Neural progenitor cell (in vitro differentiated cells): ENCODE measurements at regions not wholly inside any gene's neighbourhood (a gene's known extent, or its start where the extent isn't known, plus 50 kb on each side); places are given as distances from the start of the nearest gene placed in this dataset.
A peak's percentile ranks its signal among the peaks of the same experiment; 100 is the strongest.

Experiments used
- DNase-seq: peaks from one replicate; pipeline ENCODE4 v3.0.0-alpha.2; 2016; ENCODE audit warnings: low spot score
- H2AFZ ChIP-seq: fragments of 200-600 bp; sonication (generic); replicated peaks from 2 replicates; pipeline ENCODE4 v1.6.1; 2016; ENCODE audit warnings: antibody characterized with exemption
- H3F3A ChIP-seq: fragments of 200-600 bp; sonication (generic); 2 replicates; pipeline ENCODE4 v1.6.1; 2016; ENCODE audit warnings: antibody characterized with exemption, low read depth
- H3K27ac ChIP-seq: fragments of 200-600 bp; sonication (generic); 2 replicates; pipeline ENCODE4 v1.5.1; 2016; ENCODE audit warnings: mild to moderate bottlenecking
- H3K27me3 ChIP-seq: fragments of 200-600 bp; sonication (generic); 2 replicates; pipeline ENCODE4 v1.6.1; 2016; ENCODE audit warnings: mild to moderate bottlenecking, moderate library complexity
- H3K36me3 ChIP-seq: fragments of 200-600 bp; sonication (generic); 2 replicates; pipeline ENCODE4 v1.5.1; 2016
- H3K4me1 ChIP-seq: fragments of 200-600 bp; sonication (generic); 2 replicates; pipeline ENCODE4 v1.6.1; 2016; ENCODE audit warnings: mixed run types
- H3K4me2 ChIP-seq: fragments of 200-600 bp; sonication (generic); 2 replicates; pipeline ENCODE4 v1.6.1; 2016
- H3K4me3 ChIP-seq: fragments of 200-600 bp; sonication (generic); 2 replicates; pipeline ENCODE4 v1.5.1; 2016
- H3K79me2 ChIP-seq: fragments of 200-600 bp; sonication (generic); 2 replicates; pipeline ENCODE4 v1.6.1; 2016; ENCODE audit warnings: low read depth
- H3K9ac ChIP-seq: fragments of 200-600 bp; sonication (generic); 2 replicates; pipeline ENCODE4 v1.6.1; 2016
- H3K9me3 ChIP-seq: fragments of 200-600 bp; sonication (generic); 2 replicates; pipeline ENCODE4 v1.5.1; 2016; ENCODE audit warnings: low read depth
- H4K20me1 ChIP-seq: fragments of 200-600 bp; sonication (generic); 2 replicates; pipeline ENCODE4 v1.6.1; 2016; ENCODE audit warnings: low read depth
- H3K27ac Mint-ChIP-seq: 3 replicates; pipeline ENCODE4 v1.8.0; 2021; ENCODE audit warnings: mixed read lengths
- H3K27me3 Mint-ChIP-seq: 2 replicates; pipeline ENCODE4 v1.8.0; 2022; ENCODE audit warnings: low read depth, mild to moderate bottlenecking, inconsistent platforms, moderate library complexity, mixed read lengths; ENCODE audit not compliant: insufficient read depth
- H3K36me3 Mint-ChIP-seq: 3 replicates; pipeline ENCODE4 v1.8.0; 2021; ENCODE audit warnings: mixed read lengths
- H3K4me1 Mint-ChIP-seq: 3 replicates; pipeline ENCODE4 v1.8.0; 2021; ENCODE audit warnings: mixed read lengths
- H3K4me3 Mint-ChIP-seq: 3 replicates; pipeline ENCODE4 v1.8.0; 2021; ENCODE audit warnings: mild to moderate bottlenecking, moderate library complexity, mixed read lengths
- H3K9me3 Mint-ChIP-seq: 3 replicates; pipeline ENCODE4 v1.8.0; 2020; ENCODE audit warnings: mixed read lengths
- EZH2 ChIP-seq: fragments of 200-600 bp; sonication (generic); IDR thresholded peaks from 2 replicates; pipeline ENCODE4 v1.6.1; 2017; ENCODE audit warnings: antibody characterized with exemption, mild to moderate bottlenecking, moderate library complexity
- EZH2phosphoT487 ChIP-seq: fragments of 200-600 bp; sonication (generic); IDR thresholded peaks from 2 replicates; pipeline ENCODE4 v1.6.1; 2017; ENCODE audit warnings: antibody characterized with exemption
- TF ChIP-seq, protein P1 (sequence below): fragments of 200-600 bp; sonication (generic); IDR thresholded peaks from 2 replicates; pipeline ENCODE4 v1.5.1; 2017; ENCODE audit warnings: antibody characterized with exemption, mild to moderate bottlenecking

DNA sequence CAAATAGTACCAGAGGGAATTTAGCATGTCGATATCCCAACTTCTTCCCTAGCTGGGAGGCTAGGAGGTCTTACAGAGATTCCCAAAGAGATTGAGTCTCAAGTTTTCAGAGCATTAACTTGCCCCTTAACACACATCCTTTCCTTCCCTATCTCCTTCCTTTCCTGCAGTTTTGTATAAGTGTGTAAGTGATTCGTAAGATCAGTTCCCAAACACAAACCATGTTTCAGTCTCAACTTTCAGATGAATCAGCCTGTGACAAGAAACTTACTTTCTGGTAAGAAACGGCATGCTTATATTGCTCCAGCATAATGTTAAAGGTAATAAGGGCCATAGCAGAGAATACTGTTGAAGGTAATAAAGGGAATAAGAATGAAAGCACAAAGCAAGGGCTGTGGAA lies 472.2 kb downstream of the LIG4 start:
- H3K9me3 Mint-ChIP-seq, result no peaks in the 10 kb centered on the region
- Histone ChIP-seq H3K4me3 (no peak overlapping the region), H3K4me1 (peaks cover 6% of the 10 kb centered on the region), H4K20me1 (no peaks in the 10 kb centered on the region), H3K27me3 (no peaks in the 10 kb centered on the region), H3K79me2 (no peaks in the 10 kb centered on the region), H3K27ac (no peak overlapping the region), H3K4me2 (no peak overlapping the region), H2AFZ (no peak overlapping the region), H3F3A (no peaks in the 10 kb centered on the region), H3K9ac (no peak overlapping the region), H3K9me3 (no peaks in the 10 kb centered on the region), H3K36me3 (no peaks in the 10 kb centered on the region)
- peaks cover 2% of the 10 kb centered on the region for H3K27me3 Mint-ChIP-seq
- TF ChIP-seq EZH2 (no peak), EZH2phosphoT487 (no peak)
- TF ChIP-seq, protein P1, sequence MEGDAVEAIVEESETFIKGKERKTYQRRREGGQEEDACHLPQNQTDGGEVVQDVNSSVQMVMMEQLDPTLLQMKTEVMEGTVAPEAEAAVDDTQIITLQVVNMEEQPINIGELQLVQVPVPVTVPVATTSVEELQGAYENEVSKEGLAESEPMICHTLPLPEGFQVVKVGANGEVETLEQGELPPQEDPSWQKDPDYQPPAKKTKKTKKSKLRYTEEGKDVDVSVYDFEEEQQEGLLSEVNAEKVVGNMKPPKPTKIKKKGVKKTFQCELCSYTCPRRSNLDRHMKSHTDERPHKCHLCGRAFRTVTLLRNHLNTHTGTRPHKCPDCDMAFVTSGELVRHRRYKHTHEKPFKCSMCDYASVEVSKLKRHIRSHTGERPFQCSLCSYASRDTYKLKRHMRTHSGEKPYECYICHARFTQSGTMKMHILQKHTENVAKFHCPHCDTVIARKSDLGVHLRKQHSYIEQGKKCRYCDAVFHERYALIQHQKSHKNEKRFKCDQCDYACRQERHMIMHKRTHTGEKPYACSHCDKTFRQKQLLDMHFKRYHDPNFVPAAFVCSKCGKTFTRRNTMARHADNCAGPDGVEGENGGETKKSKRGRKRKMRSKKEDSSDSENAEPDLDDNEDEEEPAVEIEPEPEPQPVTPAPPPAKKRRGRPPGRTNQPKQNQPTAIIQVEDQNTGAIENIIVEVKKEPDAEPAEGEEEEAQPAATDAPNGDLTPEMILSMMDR, result no peak
- no peaks in the 10 kb centered on the region for H3K36me3 Mint-ChIP-seq
- H3K27ac Mint-ChIP-seq, result no peak overlapping the region
- H3K4me1 Mint-ChIP-seq, result peaks cover 6% of the 10 kb centered on the region
- DNase-seq, result no peak
- no peak overlapping the region for H3K4me3 Mint-ChIP-seq

DNA sequence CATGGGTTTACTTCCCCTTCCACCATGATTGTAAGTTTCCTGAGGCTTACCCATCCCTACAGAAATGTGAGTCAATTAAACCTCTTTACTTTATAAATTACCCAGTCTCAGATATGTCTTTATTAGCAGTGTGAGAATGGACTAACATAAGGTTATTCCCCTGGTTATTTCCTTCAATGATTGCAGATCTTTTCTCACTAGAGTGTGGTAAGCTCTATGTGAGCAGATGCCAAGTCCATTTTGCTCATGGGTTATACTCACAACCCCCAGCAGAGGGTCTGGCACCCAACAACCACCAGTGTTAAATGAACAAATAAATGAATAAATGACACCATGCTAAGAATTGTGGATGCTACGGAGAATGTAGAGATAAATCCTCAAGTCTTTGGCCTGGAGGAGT lies 472.8 kb downstream of the LIG4 start:
- Mint-ChIP-seq H3K4me1 (peaks cover 6% of the 10 kb centered on the region), H3K9me3 (no peaks in the 10 kb centered on the region), H3K27me3 (peaks cover 2% of the 10 kb centered on the region), H3K36me3 (no peaks in the 10 kb centered on the region), H3K27ac (no peak overlapping the region), H3K4me3 (no peak overlapping the region)
- H2AFZ ChIP-seq, result no peak overlapping the region
- H4K20me1 ChIP-seq, result no peaks in the 10 kb centered on the region
- H3K4me1 ChIP-seq, result peaks cover 6% of the 10 kb centered on the region
- no peak overlapping the region for H3K4me2 ChIP-seq
- TF ChIP-seq EZH2phosphoT487 (no peak), EZH2 (no peak)
- TF ChIP-seq, protein P1, result peak; percentile 6
- no peaks in the 10 kb centered on the region for H3K9me3 ChIP-seq
- no peak overlapping the region for H3K4me3 ChIP-seq
- H3K9ac ChIP-seq, result no peak overlapping the region
- no peak for DNase-seq
- H3K27me3 ChIP-seq, result no peaks in the 10 kb centered on the region
- no peaks in the 10 kb centered on the region for H3F3A ChIP-seq
- H3K79me2 ChIP-seq, result no peaks in the 10 kb centered on the region
- H3K27ac ChIP-seq, result no peak overlapping the region
- no peaks in the 10 kb centered on the region for H3K36me3 ChIP-seq

DNA sequence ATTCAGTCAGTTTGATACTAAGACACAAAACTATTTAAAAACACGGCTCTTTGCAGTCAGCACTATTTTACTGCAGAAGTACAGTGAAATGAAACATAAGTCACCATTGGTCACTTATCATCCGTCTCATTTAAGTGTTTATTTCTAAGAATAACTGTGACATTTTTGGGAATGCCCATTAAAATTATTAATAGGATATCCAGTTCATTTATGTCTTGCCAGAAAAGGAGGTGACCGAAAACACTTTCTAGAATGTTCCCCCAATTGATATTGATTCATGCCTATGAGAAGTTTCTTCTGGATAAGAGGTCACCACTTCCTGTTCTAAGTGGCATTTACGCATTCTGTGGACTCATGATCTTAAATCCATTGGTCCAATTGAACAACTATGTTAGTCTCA lies 477.3 kb downstream of the LIG4 start:
- no peak overlapping the region for H3K27ac ChIP-seq
- no peaks in the 10 kb centered on the region for H3F3A ChIP-seq
- no peaks in the 10 kb centered on the region for H3K4me1 ChIP-seq
- no peak overlapping the region for H3K27ac Mint-ChIP-seq
- no peaks in the 10 kb centered on the region for H3K4me1 Mint-ChIP-seq
- no peak overlapping the region for H3K9ac ChIP-seq
- no peaks in the 10 kb centered on the region for H3K9me3 Mint-ChIP-seq
- no peak overlapping the region for H2AFZ ChIP-seq
- peaks cover 2% of the 10 kb centered on the region for H3K27me3 Mint-ChIP-seq
- H3K4me3 Mint-ChIP-seq, result no peak overlapping the region
- H3K79me2 ChIP-seq, result no peaks in the 10 kb centered on the region
- DNase-seq, result no peak
- no peaks in the 10 kb centered on the region for H3K36me3 Mint-ChIP-seq
- TF ChIP-seq, protein P1, result no peak
- TF ChIP-seq EZH2phosphoT487 (no peak), EZH2 (no peak)
- no peaks in the 10 kb centered on the region for H4K20me1 ChIP-seq
- H3K4me3 ChIP-seq, result no peak overlapping the region
- H3K27me3 ChIP-seq, result no peaks in the 10 kb centered on the region
- H3K4me2 ChIP-seq, result no peak overlapping the region
- no peaks in the 10 kb centered on the region for H3K9me3 ChIP-seq
- no peaks in the 10 kb centered on the region for H3K36me3 ChIP-seq
